GM23248 (cell line): ENCODE measurements at regions not wholly inside any gene's neighbourhood (a gene's known extent, or its start where the extent isn't known, plus 50 kb on each side); places are given as distances from the start of the nearest gene placed in this dataset.

Experiments
- EZH2 ChIP-seq: fragments of 200-600 bp; sonication (generic); IDR thresholded peaks from 2 replicates; pipeline ENCODE4 v1.6.1; 2018; ENCODE audit warnings: antibody characterized with exemption, mild to moderate bottlenecking; ENCODE audit not compliant: insufficient read depth, poor library complexity, severe bottlenecking
- EZH2phosphoT487 ChIP-seq: fragments of 200-600 bp; sonication (generic); IDR thresholded peaks from 2 replicates; pipeline ENCODE4 v1.6.1; 2018; ENCODE audit warnings: antibody characterized with exemption, moderate library complexity, mild to moderate bottlenecking, low read depth; ENCODE audit not compliant: insufficient read depth

- no peak for TF ChIP-seq EZH2
- no peak for TF ChIP-seq EZH2phosphoT487
Measured at GRCh38 chr18:5710676-5711075, 166.9 kb upstream of the EPB41L3 start.
